HFF-Myc (cell line): ENCODE measurements at regions not wholly inside any gene's neighbourhood (a gene's known extent, or its start where the extent isn't known, plus 50 kb on each side); places are given as distances from the start of the nearest gene placed in this dataset.

ENCODE experiments used
- DNase-seq: peaks from one replicate; pipeline ENCODE4 v3.0.0-alpha.2; 2011; ENCODE audit warnings: low read depth; ENCODE audit errors: extremely low read depth
- H3K4me3 ChIP-seq: replicated peaks from 2 replicates; pipeline ENCODE4 v1.5.1; 2011; ENCODE audit warnings: low read depth, mild to moderate bottlenecking, control low read depth, low read length
- CTCF ChIP-seq: IDR thresholded peaks from 2 replicates; pipeline ENCODE4 v1.5.1; 2012; ENCODE audit warnings: mild to moderate bottlenecking, low read depth, low read length, control low read depth; ENCODE audit errors: missing control alignments

- H3K4me3 ChIP-seq, result no peak overlapping the region
- no peak for DNase-seq
- TF ChIP-seq CTCF, result no peak
These were observed 1491.9 kb upstream of the CDH6 start for GRCh38 chr5:29701600-29701999.

- no peak for DNase-seq
- TF ChIP-seq CTCF, result no peak
- H3K4me3 ChIP-seq, result no peak overlapping the region
These were observed 1495.6 kb upstream of the CDH6 start for GRCh38 chr5:29697785-29698414.

DNA sequence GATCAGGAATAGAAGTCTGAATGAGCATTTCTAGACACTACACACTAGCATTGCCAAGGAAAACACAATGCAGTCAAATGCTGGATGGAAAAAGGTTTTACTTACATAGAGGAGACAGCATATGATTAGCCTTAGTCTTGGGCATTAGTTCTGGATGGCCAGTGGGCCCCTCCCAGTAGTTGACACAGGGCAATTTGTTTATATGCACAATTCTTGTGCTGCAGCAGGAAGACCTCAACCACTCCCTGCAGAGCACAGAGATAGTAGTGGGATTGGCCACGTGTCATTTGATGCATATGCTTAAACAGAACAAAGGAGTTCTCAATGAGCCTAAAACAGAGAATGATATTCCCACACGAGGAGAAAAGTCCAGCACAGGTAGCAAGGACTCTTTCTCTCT, 1496.2 kb upstream of the CDH6 start:
- H3K4me3 ChIP-seq, result no peak overlapping the region
- no peak for DNase-seq
- TF ChIP-seq CTCF, result no peak

GRCh38 chr5:29672678-29673077, 1520.8 kb upstream of the CDH6 start:
- no peak for TF ChIP-seq CTCF

DNA sequence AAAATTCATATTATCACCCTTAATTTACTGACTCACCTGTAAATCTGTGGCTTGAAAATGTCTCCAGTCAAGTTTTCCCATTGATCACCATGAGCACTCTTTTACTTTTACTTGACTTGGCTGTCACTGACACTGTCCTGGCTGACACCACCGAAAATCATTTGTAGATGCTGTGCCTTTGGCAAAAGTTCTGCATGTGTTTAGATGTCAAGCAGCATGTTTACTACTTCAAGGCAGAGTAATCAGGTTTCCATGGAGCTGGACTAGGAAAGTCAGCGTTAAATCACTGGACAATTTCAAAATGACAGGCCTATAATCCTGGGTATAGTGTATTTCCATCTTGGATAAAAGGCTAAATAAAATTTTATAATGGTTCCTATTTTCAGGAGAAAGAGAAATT, 1530.6 kb upstream of the CDH6 start:
- no peak overlapping the region for H3K4me3 ChIP-seq
- TF ChIP-seq CTCF, result no peak
- no peak for DNase-seq

More at GRCh38 chr5:29672678-29673077, 1520.8 kb upstream of the CDH6 start:
- no peak overlapping the region for H3K4me3 ChIP-seq
- DNase-seq, result no peak

DNA sequence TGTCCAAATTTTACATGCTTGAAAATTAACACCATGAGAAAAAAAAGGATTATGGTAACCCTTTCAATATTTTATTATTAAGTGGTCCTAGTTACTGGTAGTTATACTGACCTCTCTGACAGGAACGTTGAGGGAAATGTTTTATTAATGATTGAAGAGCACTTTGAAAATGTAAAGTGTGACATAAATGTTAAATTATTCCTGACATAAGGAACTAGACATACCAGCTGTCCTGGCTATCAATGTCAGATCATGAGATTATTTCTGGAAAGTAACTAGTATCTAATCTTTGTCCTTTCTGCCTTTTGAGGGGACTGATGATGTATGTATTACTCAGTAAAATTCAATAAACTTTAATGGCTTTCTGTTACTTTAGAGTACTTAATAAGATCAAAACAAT, 1538.5 kb upstream of the CDH6 start:
- no peak for DNase-seq
- TF ChIP-seq CTCF, result no peak
- H3K4me3 ChIP-seq, result no peak overlapping the region

DNA sequence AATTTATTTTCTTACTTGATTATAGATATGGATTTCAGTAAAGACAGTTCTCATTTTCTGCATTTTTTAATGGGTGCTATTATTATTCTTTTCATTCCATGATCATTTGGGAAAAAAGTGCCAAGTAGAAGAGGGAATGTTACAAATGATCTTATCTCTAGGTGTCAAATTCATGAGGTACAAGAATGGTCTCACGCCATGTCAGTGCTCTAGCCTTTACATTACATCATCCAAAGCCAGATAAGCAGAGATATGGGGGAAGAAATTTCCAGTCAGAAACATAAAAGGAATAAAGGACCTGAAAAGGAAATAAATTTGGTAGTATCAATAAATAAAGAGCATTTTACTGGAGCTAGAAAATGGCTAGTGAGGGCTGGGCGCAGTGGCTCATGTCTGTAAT, 1544.2 kb upstream of the CDH6 start:
- TF ChIP-seq CTCF, result no peak
- no peak overlapping the region for H3K4me3 ChIP-seq
- no peak for DNase-seq
